CD4-positive, alpha-beta T cell treated with Interleukin-4 for 1 hour (primary cell): ENCODE measurements at regions not wholly inside any gene's neighbourhood (a gene's known extent, or its start where the extent isn't known, plus 50 kb on each side); places are given as distances from the start of the nearest gene placed in this dataset.

Experiments used
- DNase-seq, 2 donors: peaks; one replicate each; pipeline ENCODE4 v3.0.0-alpha.2; 2020 to 2022

- DNase-seq, result no peak
These were observed 556.6 kb downstream of the DIAPH3 start for GRCh38 chr13:59607172-59607571.

GRCh38 chr13:59607780-59608233 is 555.9 kb downstream of the DIAPH3 start:
- no peak for DNase-seq

- DNase-seq, result no peak
These were observed 554.3 kb downstream of the DIAPH3 start for GRCh38 chr13:59609421-59609820.
